Ovary (tissue), 7 donors: ENCODE measurements at regions not wholly inside any gene's neighbourhood (a gene's known extent, or its start where the extent isn't known, plus 50 kb on each side); places are given as distances from the start of the nearest gene placed in this dataset.

Source experiments
- DNase-seq, 5 donors: peaks; one replicate each; pipeline ENCODE4 v3.0.0-alpha.2; 2019 to 2020
- H3K27ac ChIP-seq, 2 donors: fragments of 200-600 bp; one replicate each; pipeline versions ENCODE4 v1.5.1 to v1.8.0; 2019 to 2022
- H3K27me3 ChIP-seq: fragments of 200-600 bp; one replicate; pipeline ENCODE4 v1.8.0; 2022
- H3K36me3 ChIP-seq: fragments of 200-600 bp; sonication (generic); one replicate; pipeline ENCODE4 v1.5.1; 2019
- H3K4me1 ChIP-seq: one replicate; pipeline ENCODE4 v1.8.1; 2013; ENCODE audit warnings: mild to moderate bottlenecking, moderate library complexity; ENCODE audit not compliant: insufficient read depth
- H3K4me3 ChIP-seq: fragments of 200-600 bp; sonication (generic); one replicate; pipeline ENCODE4 v1.5.1; 2017
- H3K9me3 ChIP-seq, 2 donors: fragments of 200-600 bp in 1 of 2; sonication (generic) in 1 of 2; one replicate each; pipeline versions ENCODE4 v1.5.1 to v1.8.1; 2013 to 2019; ENCODE audit warnings: mild to moderate bottlenecking in 1 of 2, moderate library complexity in 1 of 2
- CTCF ChIP-seq, 3 donors: fragments of 450-650 bp in 2 of 3; fragments of 200-600 bp in 1 of 3; IDR thresholded peaks; one replicate each; pipeline versions ENCODE4 v1.5.1 to v1.8.0; 2016 to 2022; ENCODE audit warnings: antibody characterized with exemption in 3 of 3, mild to moderate bottlenecking in 1 of 3
- EP300 ChIP-seq: sonication (generic); formaldehyde crosslinking; IDR thresholded peaks from one replicate; pipeline ENCODE4 v1.6.1; 2017; ENCODE audit warnings: antibody characterized with exemption
- POLR2A ChIP-seq: fragments of 450-650 bp; IDR thresholded peaks from one replicate; pipeline ENCODE4 v1.6.1; 2017; ENCODE audit warnings: antibody characterized with exemption, mild to moderate bottlenecking, moderate library complexity
- WGBS, 3 donors: extraction: QIAGEN DNeasy Blood & Tissue Kit in 1 of 3; methylation state at CpG; one replicate each; pipeline versions ENCODE4 v1.1.5 to v1.1.7; 2013 to 2017; 5-methylcytosine and 5-hydroxymethylcytosine counted together
- intact Hi-C, 4 donors: fragments of 100-400 bp; cut with DNase I; formaldehyde crosslinking; loops; one replicate each; pipeline versions ENCODE4 v1.11.0 to v1.15.1; 2022 to 2023
- donor health status: DM: no; HTN: no; CAD: no; lungs with moderate emphysema.
- donor health status: DM: no; HTN: no; CAD: no.
- donor health status: Bipolar disorder and iron deficiency.
- donor health status: DM: no; HTN: no; CAD: no.
- donor health status: DM: yes; HTN: yes; CAD: no.

DNA sequence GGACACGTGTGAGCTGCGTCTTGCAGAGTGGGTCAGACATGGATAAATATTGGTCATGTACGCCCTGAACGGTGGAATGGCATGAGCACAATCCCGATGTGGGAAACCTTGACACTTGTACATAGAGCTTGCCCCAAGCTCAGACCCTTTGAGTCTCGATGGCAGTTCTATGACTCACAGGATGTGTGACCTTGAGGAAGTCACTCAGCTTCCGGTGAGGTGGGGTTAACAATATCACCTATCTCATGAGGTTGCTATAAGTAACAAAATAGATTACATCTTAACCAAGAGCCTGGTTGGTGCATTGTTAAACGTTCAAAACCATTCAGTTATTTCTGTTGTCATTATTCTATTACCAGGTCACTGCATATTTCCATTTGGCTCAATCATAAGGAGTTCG, 109.1 kb upstream of the TBL1X start:
- no peak overlapping the region for H3K4me3 ChIP-seq
- no peak for DNase-seq
- H3K27ac ChIP-seq, result no peak overlapping the region
- H3K27me3 ChIP-seq, result no peaks in the 10 kb centered on the region
- H3K4me1 ChIP-seq, result no peaks in the 10 kb centered on the region
- no peaks in the 10 kb centered on the region for H3K36me3 ChIP-seq
- 81 to 84% (median 82%) methylated on average over 9 of the region's 9 CpGs for WGBS, 3 donors
- H3K9me3 ChIP-seq, result no peaks in the 10 kb centered on the region
- TF ChIP-seq EP300, result no peak
- TF ChIP-seq CTCF (IDR thresholded peaks at IDR 0.05), result no peak
- intact Hi-C loops, result no loop called here

- WGBS, 3 donors, result 66 to 80% (median 75%) methylated on average over 5 of the region's 5 CpGs
- no peak overlapping the region for H3K4me3 ChIP-seq
- H3K9me3 ChIP-seq, result no peaks in the 10 kb centered on the region
- no peak for TF ChIP-seq EP300
- TF ChIP-seq POLR2A, result no peak
- TF ChIP-seq CTCF (IDR thresholded peaks at IDR 0.05), result no peak
- H3K27ac ChIP-seq, result no peak overlapping the region
- H3K4me1 ChIP-seq, result no peaks in the 10 kb centered on the region
- intact Hi-C loops, result no loop called here
- no peaks in the 10 kb centered on the region for H3K27me3 ChIP-seq
- no peaks in the 10 kb centered on the region for H3K36me3 ChIP-seq
- DNase-seq, result no peak
These were observed 108.0 kb upstream of the TBL1X start for GRCh38 chrX:9356846-9357245.

GRCh38 chrX:9357518-9358114, 107.2 kb upstream of the TBL1X start:
- 75 to 81% (median 78%) methylated on average over 7 of the region's 7 CpGs for WGBS, 3 donors
- H3K4me1 ChIP-seq, result no peaks in the 10 kb centered on the region
- no peak for TF ChIP-seq EP300
- TF ChIP-seq CTCF (IDR thresholded peaks at IDR 0.05), result no peak
- TF ChIP-seq POLR2A, result no peak

DNA sequence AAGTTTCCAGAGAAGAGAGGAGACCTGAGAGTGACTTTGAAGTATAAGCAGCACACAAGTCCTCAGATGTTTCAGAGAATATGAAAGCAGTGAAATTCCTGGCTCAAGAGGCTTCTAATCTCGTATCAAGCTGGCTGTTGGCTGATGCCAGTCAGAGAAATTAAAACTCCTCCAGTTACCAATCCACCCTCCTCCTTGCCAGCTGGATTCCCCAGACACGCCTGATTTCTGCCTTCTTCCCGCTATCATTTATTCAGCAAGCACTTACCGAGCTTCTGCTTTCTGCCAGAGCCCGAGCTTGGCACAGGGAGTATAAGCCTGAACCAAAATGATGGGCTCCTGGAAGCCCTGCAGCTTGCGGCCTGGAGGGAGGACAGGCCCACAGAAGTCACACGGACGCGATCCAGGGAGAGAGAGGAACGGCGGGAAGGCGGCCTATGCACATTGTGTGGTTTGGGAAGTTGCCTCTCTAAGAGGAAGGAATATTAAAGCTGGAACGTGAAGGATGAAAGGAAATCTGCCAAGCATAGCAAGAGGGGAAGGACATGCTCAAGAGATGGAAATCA, 102.4 kb upstream of the TBL1X start:
- Histone ChIP-seq H3K36me3 (no peaks in the 10 kb centered on the region), H3K4me1 (no peaks in the 10 kb centered on the region), H3K27ac (no peak overlapping the region), H3K4me3 (no peak overlapping the region), H3K9me3 (no peaks in the 10 kb centered on the region), H3K27me3 (no peaks in the 10 kb centered on the region)
- DNase-seq, result no peak
- TF ChIP-seq EP300, result no peak
- TF ChIP-seq POLR2A, result no peak
- TF ChIP-seq CTCF (IDR thresholded peaks at IDR 0.05), result no peak
- 74 to 84% (median 81%) methylated on average over 13 of the region's 13 CpGs for WGBS, 3 donors
- intact Hi-C loops, result no loop called here

More at GRCh38 chrX:9357518-9358114, 107.2 kb upstream of the TBL1X start:
- H3K9me3 ChIP-seq, result no peaks in the 10 kb centered on the region
- intact Hi-C loops, result no loop called here
- H3K36me3 ChIP-seq, result no peaks in the 10 kb centered on the region
- no peak for DNase-seq
- H3K27ac ChIP-seq, result no peak overlapping the region
- no peaks in the 10 kb centered on the region for H3K27me3 ChIP-seq
- no peak overlapping the region for H3K4me3 ChIP-seq
